Natural killer cell (primary cell): ENCODE measurements at regions not wholly inside any gene's neighbourhood (a gene's known extent, or its start where the extent isn't known, plus 50 kb on each side); places are given as distances from the start of the nearest gene placed in this dataset.

ENCODE experiments used
- ATAC-seq, 3 donors: fragments of 150-1000 bp in 2 of 3; fragments of 200-7000 bp in 1 of 3; cut with Tn5 transposase; 1 replicate in 1 of 3; 2 replicates in 2 of 3; pipeline ENCODE4 v1.10.0; 2021; ENCODE audit warnings: mild to moderate bottlenecking in 2 of 3, moderate library complexity in 2 of 3
- DNase-seq, 2 donors: peaks; one replicate each; pipeline versions ENCODE4 v3.0.0 to v3.0.0-alpha.2; 2013 to 2021; ENCODE audit warnings: mixed read lengths in 1 of 2
- H3K27ac ChIP-seq: one replicate; pipeline ENCODE4 v1.5.1; 2013; ENCODE audit warnings: mild to moderate bottlenecking, low read length
- H3K27me3 ChIP-seq: one replicate; pipeline ENCODE4 v1.6.1; 2013; ENCODE audit warnings: low read length; ENCODE audit not compliant: control insufficient read depth, insufficient read depth
- H3K36me3 ChIP-seq: one replicate; pipeline ENCODE4 v1.6.1; 2013; ENCODE audit warnings: low read length; ENCODE audit not compliant: control insufficient read depth, insufficient read depth
- H3K4me1 ChIP-seq: one replicate; pipeline ENCODE4 v1.6.1; 2013; ENCODE audit warnings: low read length; ENCODE audit not compliant: control insufficient read depth, insufficient read depth
- H3K4me3 ChIP-seq: one replicate; pipeline ENCODE4 v1.5.1; 2013; ENCODE audit warnings: low read length
- H3K9me3 ChIP-seq: one replicate; pipeline ENCODE4 v1.6.1; 2013; ENCODE audit warnings: low read length; ENCODE audit not compliant: control insufficient read depth, insufficient read depth
- H3K27ac Mint-ChIP-seq, 2 donors: one replicate each; pipeline ENCODE4 v1.8.0; 2022; ENCODE audit warnings: mild to moderate bottlenecking in 2 of 2, mixed read lengths in 2 of 2, moderate library complexity in 1 of 2
- H3K27me3 Mint-ChIP-seq, 2 donors: one replicate each; pipeline ENCODE4 v1.8.0; 2022; ENCODE audit warnings: low read depth in 2 of 2, mixed read lengths in 2 of 2
- H3K36me3 Mint-ChIP-seq: one replicate; pipeline ENCODE4 v1.8.0; 2022; ENCODE audit warnings: mixed read lengths
- H3K4me1 Mint-ChIP-seq, 2 donors: one replicate each; pipeline ENCODE4 v1.8.0; 2022; ENCODE audit warnings: mixed read lengths in 2 of 2
- H3K4me3 Mint-ChIP-seq: one replicate; pipeline ENCODE4 v1.8.0; 2022; ENCODE audit warnings: mild to moderate bottlenecking, moderate library complexity, mixed read lengths
- H3K9me3 Mint-ChIP-seq, 2 donors: one replicate each; pipeline ENCODE4 v1.8.0; 2022; ENCODE audit warnings: mixed read lengths in 2 of 2
- CTCF ChIP-seq: fragments of 200-600 bp; IDR thresholded peaks from one replicate; pipeline ENCODE4 v1.8.0; 2022; ENCODE audit warnings: antibody characterized with exemption
- WGBS: methylation state at CpG from one replicate; pipeline ENCODE4 v1.1.7; 2013; ENCODE audit warnings: missing lambda C conversion rate; ENCODE audit not compliant: insufficient coverage; 5-methylcytosine and 5-hydroxymethylcytosine counted together
- intact Hi-C: fragments of 100-400 bp; cut with micrococcal nuclease; formaldehyde crosslinking; loops from one replicate; pipeline ENCODE4 v1.14.2; 2022

GRCh38 chr3:148184798-148185197, 512.9 kb upstream of the AGTR1 start:
- Mint-ChIP-seq H3K4me1 (no peaks in the 10 kb centered on the region), H3K27me3 (no peaks in the 10 kb centered on the region), H3K36me3 (no peaks in the 10 kb centered on the region), H3K4me3 (no peak overlapping the region), H3K27ac (no peak overlapping the region), H3K9me3 (peaks cover 0 to 7% of the 10 kb centered on the region in 2 donors)
- no peaks in the 10 kb centered on the region for H3K27me3 ChIP-seq
- no peak overlapping the region for H3K4me3 ChIP-seq
- TF ChIP-seq CTCF = no peak
- WGBS = 100% methylated on average over 1 of the region's 1 CpG
- ATAC-seq (no peak), DNase-seq (no peak)
- intact Hi-C loops = no loop called here
- H3K36me3 ChIP-seq = no peaks in the 10 kb centered on the region
- no peaks in the 10 kb centered on the region for H3K4me1 ChIP-seq
- no peak overlapping the region for H3K27ac ChIP-seq
- H3K9me3 ChIP-seq = no peaks in the 10 kb centered on the region

- Mint-ChIP-seq H3K27me3 (no peaks in the 10 kb centered on the region), H3K36me3 (no peaks in the 10 kb centered on the region), H3K4me3 (no peak overlapping the region), H3K4me1 (no peaks in the 10 kb centered on the region), H3K27ac (no peak overlapping the region), H3K9me3 (peaks cover 0 to 7% of the 10 kb centered on the region in 2 donors)
- Histone ChIP-seq H3K4me3 (no peak overlapping the region), H3K9me3 (no peaks in the 10 kb centered on the region), H3K27ac (no peak overlapping the region), H3K36me3 (no peaks in the 10 kb centered on the region), H3K4me1 (no peaks in the 10 kb centered on the region), H3K27me3 (no peaks in the 10 kb centered on the region)
- intact Hi-C loops = no loop called here
- WGBS = 92% methylated on average over 2 of the region's 2 CpGs
- DNase-seq = no peak
- TF ChIP-seq CTCF = no peak
- no peak for ATAC-seq
Observed at GRCh38 chr3:148186881-148187280, 510.8 kb upstream of the AGTR1 start.

GRCh38 chr3:148187296-148187695, 510.4 kb upstream of the AGTR1 start:
- no peaks in the 10 kb centered on the region for H3K4me1 Mint-ChIP-seq
- peaks cover 0 to 7% of the 10 kb centered on the region in 2 donors for H3K9me3 Mint-ChIP-seq
- DNase-seq (no peak), ATAC-seq (no peak)
- intact Hi-C loops = no loop called here
- H3K4me3 ChIP-seq = no peak overlapping the region
- H3K36me3 ChIP-seq = no peaks in the 10 kb centered on the region
- H3K27ac Mint-ChIP-seq = no peak overlapping the region
- no peak overlapping the region for H3K27ac ChIP-seq
- H3K27me3 Mint-ChIP-seq = no peaks in the 10 kb centered on the region
- no peak for TF ChIP-seq CTCF
- H3K4me3 Mint-ChIP-seq = no peak overlapping the region
- H3K27me3 ChIP-seq = no peaks in the 10 kb centered on the region
- H3K9me3 ChIP-seq = no peaks in the 10 kb centered on the region
- H3K4me1 ChIP-seq = no peaks in the 10 kb centered on the region
- no peaks in the 10 kb centered on the region for H3K36me3 Mint-ChIP-seq

- TF ChIP-seq CTCF = no peak
- no peaks in the 10 kb centered on the region for H3K36me3 ChIP-seq
- ATAC-seq = no peak
- no peak overlapping the region for H3K27ac ChIP-seq
- Mint-ChIP-seq H3K27me3 (no peaks in the 10 kb centered on the region), H3K36me3 (no peaks in the 10 kb centered on the region), H3K9me3 (peaks cover 2 to 3% of the 10 kb centered on the region in 2 donors), H3K4me1 (no peaks in the 10 kb centered on the region), H3K4me3 (no peak overlapping the region), H3K27ac (no peak overlapping the region)
- H3K4me1 ChIP-seq = no peaks in the 10 kb centered on the region
- intact Hi-C loops = no loop called here
- no peaks in the 10 kb centered on the region for H3K9me3 ChIP-seq
- H3K4me3 ChIP-seq = no peak overlapping the region
- no peak for DNase-seq
- WGBS = 60% methylated on average over 1 of the region's 1 CpG
- H3K27me3 ChIP-seq = no peaks in the 10 kb centered on the region
Observed at GRCh38 chr3:148190441-148190990, 507.2 kb upstream of the AGTR1 start.
